H9 (cell line): ENCODE measurements at regions not wholly inside any gene's neighbourhood (a gene's known extent, or its start where the extent isn't known, plus 50 kb on each side); places are given as distances from the start of the nearest gene placed in this dataset.

Source experiments
- DNase-seq: peaks from one replicate; pipeline ENCODE4 v3.0.0-alpha.2; 2017
- H2AFZ ChIP-seq: one replicate; pipeline ENCODE4 v1.6.1; 2013; ENCODE audit warnings: mild to moderate bottlenecking, low read length, control low read depth, moderate library complexity
- H2AK5ac ChIP-seq: 2 replicates; pipeline ENCODE4 v1.6.1; 2013; ENCODE audit warnings: low read length, control low read depth, mixed read lengths; ENCODE audit not compliant: insufficient read length
- H2BK120ac ChIP-seq: one replicate; pipeline ENCODE4 v1.6.1; 2013; ENCODE audit warnings: low read depth, mild to moderate bottlenecking, low read length, control low read depth, inconsistent platforms; ENCODE audit not compliant: poor library complexity, severe bottlenecking
- H2BK12ac ChIP-seq: 2 replicates; pipeline ENCODE4 v1.6.1; 2013; ENCODE audit warnings: low read length, control low read depth, mixed read lengths, low read depth; ENCODE audit not compliant: insufficient read length
- H2BK15ac ChIP-seq: 2 replicates; pipeline ENCODE4 v1.6.1; 2013; ENCODE audit warnings: low read depth, low read length, control low read depth
- H2BK20ac ChIP-seq: one replicate; pipeline ENCODE4 v1.6.1; 2013; ENCODE audit warnings: low read depth, mild to moderate bottlenecking, low read length, control low read depth, inconsistent platforms; ENCODE audit not compliant: poor library complexity, severe bottlenecking
- H2BK5ac ChIP-seq: 2 replicates; pipeline ENCODE4 v1.6.1; 2013; ENCODE audit warnings: low read length, control low read depth, mixed read lengths; ENCODE audit not compliant: insufficient read length
- H3K14ac ChIP-seq: 2 replicates; pipeline ENCODE4 v1.6.1; 2013; ENCODE audit warnings: low read length, control low read depth; ENCODE audit not compliant: insufficient read depth
- H3K18ac ChIP-seq: 2 replicates; pipeline ENCODE4 v1.6.1; 2013; ENCODE audit warnings: low read depth, mild to moderate bottlenecking, mixed read lengths, low read length, control low read depth; ENCODE audit not compliant: insufficient read length
- H3K23ac ChIP-seq: 2 replicates; pipeline ENCODE4 v1.6.1; 2013; ENCODE audit warnings: low read length, control low read depth, mixed read lengths, low read depth; ENCODE audit not compliant: insufficient read length
- H3K23me2 ChIP-seq: 2 replicates; pipeline ENCODE4 v1.6.1; 2013; ENCODE audit warnings: low read depth, mild to moderate bottlenecking, mixed read lengths, low read length, control low read depth; ENCODE audit not compliant: insufficient read length, poor library complexity, severe bottlenecking
- H3K27ac ChIP-seq: 2 replicates; pipeline ENCODE4 v1.5.1; 2013; ENCODE audit warnings: low read length, control low read depth, mixed read lengths, low read depth; ENCODE audit not compliant: insufficient read length
- H3K27me3 ChIP-seq: 2 replicates; pipeline ENCODE4 v1.6.1; 2013; ENCODE audit warnings: low read length, control low read depth, inconsistent platforms; ENCODE audit not compliant: insufficient read depth
- H3K4ac ChIP-seq: 2 replicates; pipeline ENCODE4 v1.6.1; 2013; ENCODE audit warnings: low read depth, mild to moderate bottlenecking, control low read depth, inconsistent platforms, low read length, moderate library complexity
- H3K4me1 ChIP-seq: 2 replicates; pipeline ENCODE4 v1.6.1; 2013; ENCODE audit warnings: low read length, control low read depth, inconsistent platforms; ENCODE audit not compliant: insufficient read depth
- H3K4me2 ChIP-seq: 2 replicates; pipeline ENCODE4 v1.6.1; 2013; ENCODE audit warnings: low read length, control low read depth, mixed read lengths; ENCODE audit not compliant: insufficient read length, insufficient read depth
- H3K56ac ChIP-seq: 2 replicates; pipeline ENCODE4 v1.6.1; 2013; ENCODE audit warnings: low read depth, mild to moderate bottlenecking, mixed read lengths, low read length, control low read depth; ENCODE audit not compliant: insufficient read length
- H3K79me1 ChIP-seq: 2 replicates; pipeline ENCODE4 v1.6.1; 2013; ENCODE audit warnings: low read depth, mild to moderate bottlenecking, moderate library complexity, low read length, control low read depth, inconsistent platforms; ENCODE audit not compliant: insufficient read depth, poor library complexity, severe bottlenecking
- H3K79me2 ChIP-seq: 2 replicates; pipeline ENCODE4 v1.6.1; 2013; ENCODE audit warnings: low read length, control low read depth, inconsistent platforms; ENCODE audit not compliant: insufficient read depth
- H3K9ac ChIP-seq: 2 replicates; pipeline ENCODE4 v1.6.1; 2013; ENCODE audit warnings: low read length, control low read depth, mixed read lengths; ENCODE audit not compliant: insufficient read length; ENCODE audit errors: extremely low read depth
- H3K9me3 ChIP-seq: one replicate; pipeline ENCODE4 v1.6.1; 2013; ENCODE audit warnings: low read depth, low read length, inconsistent platforms; ENCODE audit not compliant: control insufficient read depth
- H3T11ph ChIP-seq: one replicate; pipeline ENCODE4 v1.6.1; 2013; ENCODE audit warnings: mild to moderate bottlenecking, low read length, control low read depth, inconsistent platforms
- H4K20me1 ChIP-seq: one replicate; pipeline ENCODE4 v1.6.1; 2013; ENCODE audit not compliant: control insufficient read depth, insufficient read length, insufficient read depth
- H4K5ac ChIP-seq: 2 replicates; pipeline ENCODE4 v1.6.1; 2013; ENCODE audit warnings: low read depth, mild to moderate bottlenecking, mixed read lengths, low read length, control low read depth; ENCODE audit not compliant: insufficient read length
- H4K8ac ChIP-seq: replicated peaks from 2 replicates; pipeline ENCODE4 v1.6.1; 2013; ENCODE audit warnings: low read length, control low read depth, mixed read lengths, low read depth; ENCODE audit not compliant: insufficient read length
- H4K91ac ChIP-seq: 2 replicates; pipeline ENCODE4 v1.6.1; 2013; ENCODE audit warnings: low read depth, mild to moderate bottlenecking, moderate library complexity, mixed read lengths, low read length, control low read depth; ENCODE audit not compliant: insufficient read length
- H3K27ac Mint-ChIP-seq, 3 experiments: 2 replicates in 2 of 3; 3 replicates in 1 of 3; pipeline ENCODE4 v1.8.0; 2020 to 2021; ENCODE audit warnings: mixed read lengths in 3 of 3, mild to moderate bottlenecking in 1 of 3, moderate library complexity in 1 of 3
- H3K27me3 Mint-ChIP-seq: 2 replicates; pipeline ENCODE4 v1.8.0; 2021; ENCODE audit warnings: low read depth, mild to moderate bottlenecking, moderate library complexity, mixed read lengths
- H3K36me3 Mint-ChIP-seq, 3 experiments: 2 replicates in 2 of 3; 3 replicates in 1 of 3; pipeline ENCODE4 v1.8.0; 2020 to 2021; ENCODE audit warnings: low read depth in 3 of 3, mixed read lengths in 3 of 3; ENCODE audit not compliant: insufficient read depth in 1 of 3
- H3K4me1 Mint-ChIP-seq, 2 experiments: 2 replicates each; pipeline ENCODE4 v1.8.0; 2020; ENCODE audit warnings: mixed read lengths in 2 of 2
- H3K4me3 Mint-ChIP-seq, 2 experiments: 2 replicates in 1 of 2; 3 replicates in 1 of 2; pipeline ENCODE4 v1.8.0; 2020 to 2021; ENCODE audit warnings: mild to moderate bottlenecking in 2 of 2, mixed read lengths in 2 of 2, moderate library complexity in 1 of 2
- H3K9me3 Mint-ChIP-seq, 2 experiments: 2 replicates in 1 of 2; 3 replicates in 1 of 2; pipeline ENCODE4 v1.8.0; 2020; ENCODE audit warnings: mild to moderate bottlenecking in 2 of 2, mixed read lengths in 2 of 2, moderate library complexity in 1 of 2
- CTCF ChIP-seq: fragments of 200-600 bp; sonication (generic); conservative IDR thresholded peaks from 3 replicates; pipeline ENCODE4 v1.8.0; 2021; ENCODE audit warnings: antibody characterized with exemption, mild to moderate bottlenecking
- WGBS: extraction: QIAGEN DNeasy Blood & Tissue Kit; methylation state at CpG from one replicate; pipeline ENCODE4 v1.1.7; 2013; ENCODE audit warnings: missing lambda C conversion rate, low lambda C conversion rate, mixed read lengths; ENCODE audit not compliant: insufficient read length; ENCODE audit errors: extremely low coverage; 5-methylcytosine and 5-hydroxymethylcytosine counted together

GRCh38 chr5:142404046-142404477 is 79.2 kb upstream of the SPRY4 start:
- no peak for DNase-seq
- H3K27ac Mint-ChIP-seq = no peak overlapping the region; a peak in 1 of 7 replicates
- Histone ChIP-seq H3K9me3 (no peaks in the 10 kb centered on the region), H2BK5ac (no peak overlapping the region), H3K4ac (no peak overlapping the region), H2AK5ac (no peak overlapping the region), H3K27me3 (no peaks in the 10 kb centered on the region), H3K27ac (no peak overlapping the region), H3K56ac (no peak overlapping the region), H4K91ac (peak overlapping the region; percentile 90), H3K14ac (no peak overlapping the region; the same call in 1 of the 2 replicates), H2BK12ac (no peak overlapping the region), H4K5ac (no peak overlapping the region), H3K4me2 (no peak overlapping the region), H2BK120ac (no peak overlapping the region), H3K23me2 (no peaks in the 10 kb centered on the region), H4K20me1 (no peaks in the 10 kb centered on the region), H4K8ac (no peak overlapping the region), H3K79me1 (no peaks in the 10 kb centered on the region), H3K23ac (no peak overlapping the region), H3K79me2 (no peaks in the 10 kb centered on the region), H3K18ac (no peak overlapping the region), H3K9ac (no peak overlapping the region), H3K4me1 (peaks cover 10% of the 10 kb centered on the region; the same call in 1 of the 2 replicates), H3T11ph (no peak overlapping the region), H2BK20ac (no peak overlapping the region), H2BK15ac (no peak overlapping the region), H2AFZ (no peak overlapping the region)
- WGBS = no CpG with 5 or more reads among the region's 14 CpGs
- no peaks in the 10 kb centered on the region for H3K36me3 Mint-ChIP-seq
- no peak for TF ChIP-seq CTCF
- H3K4me1 Mint-ChIP-seq = peaks cover 26 to 32% of the 10 kb centered on the region in 2 experiments
- no peaks in the 10 kb centered on the region for H3K27me3 Mint-ChIP-seq
- H3K4me3 Mint-ChIP-seq = no peak overlapping the region
- no peaks in the 10 kb centered on the region for H3K9me3 Mint-ChIP-seq
